Pancreas (tissue), 10 donors: ENCODE measurements at regions not wholly inside any gene's neighbourhood (a gene's known extent, or its start where the extent isn't known, plus 50 kb on each side); places are given as distances from the start of the nearest gene placed in this dataset.

Experiments used
- ATAC-seq, 4 donors: fragments of 200-7000 bp; cut with Tn5 transposase; one replicate each; pipeline versions ENCODE4 v1.8.0 to v1.9.1; 2020; ENCODE audit warnings: mild to moderate bottlenecking in 4 of 4, moderate library complexity in 4 of 4
- DNase-seq, 6 donors: peaks; one replicate each; pipeline ENCODE4 v3.0.0-alpha.2; 2020
- FAIRE-seq: peaks from 2 replicates; lab custom pipeline; 2012; peaks lifted over from hg19 to GRCh38; lab: Jason Lieb, UNC
- H3K27ac ChIP-seq, 4 donors: fragments of 200-600 bp; sonication (generic); 1 replicate in 3 of 4; 2 replicates in 1 of 4; pipeline versions ENCODE4 v1.5.0 to v1.8.0; 2020
- H3K27me3 ChIP-seq, 4 donors: fragments of 200-600 bp; one replicate each; pipeline ENCODE4 v1.8.0; 2021
- H3K36me3 ChIP-seq, 3 donors: fragments of 200-600 bp; sonication (generic) in 1 of 3; one replicate each; pipeline versions ENCODE4 v1.5.0 to v1.8.0; 2020 to 2021
- H3K4me1 ChIP-seq, 3 donors: fragments of 200-600 bp; one replicate each; pipeline ENCODE4 v1.8.0; 2021
- H3K4me3 ChIP-seq, 4 donors: fragments of 200-600 bp; sonication (generic) in 2 of 4; one replicate each; pipeline versions ENCODE4 v1.5.0 to v1.8.0; 2020 to 2021
- H3K9me3 ChIP-seq, 4 donors: fragments of 200-600 bp; one replicate each; pipeline ENCODE4 v1.8.0; 2021
- CTCF ChIP-seq, 4 donors: fragments of 200-600 bp; sonication (generic) in 3 of 4; IDR thresholded peaks; one replicate each; pipeline versions ENCODE4 v1.5.0 to v1.8.0; 2021; ENCODE audit warnings: antibody characterized with exemption in 4 of 4
- WGBS, 2 donors: extraction: QIAGEN DNeasy Blood & Tissue Kit; methylation state at CpG; one replicate each; pipeline ENCODE4 v1.1.7; 2013; 5-methylcytosine and 5-hydroxymethylcytosine counted together
- intact Hi-C, 3 donors: fragments of 100-400 bp; cut with DNase I; formaldehyde crosslinking; loops; one replicate each; pipeline versions ENCODE4 v1.11.1 to v1.14.2; 2022
- donor health status: healthy with polysubstance abuse.
- donor health status: DM: no; HTN: no; CAD: no; lungs with moderate emphysema.
- donor health status: DM: no; HTN: no; CAD: no.
- donor health status: control.
- donor health status: control.
- donor health status: Bipolar disorder and iron deficiency.
- donor health status: DM: yes; HTN: yes; CAD: no.
- donor health status: DM: no; HTN: no; CAD: no.
- donor health status: DM: no; HTN: no; CAD: no.
- donor health status: DM: yes; HTN: yes; CAD: no.

- no peak overlapping the region for H3K27ac ChIP-seq
- no peaks in the 10 kb centered on the region for H3K9me3 ChIP-seq
- no peak for FAIRE-seq
- no peak for ATAC-seq
- no peak overlapping the region for H3K4me3 ChIP-seq
- no peaks in the 10 kb centered on the region for H3K36me3 ChIP-seq
- H3K4me1 ChIP-seq, result no peaks in the 10 kb centered on the region
- intact Hi-C loops, result no loop called here
- DNase-seq, result peak in 2 of 6 donors; percentile 11 to 56
- TF ChIP-seq CTCF (IDR thresholded peaks at IDR 0.05), result no peak
- H3K27me3 ChIP-seq, result no peaks in the 10 kb centered on the region
- WGBS, 2 donors, result 44 to 61% methylated on average over 8 of the region's 8 CpGs
Observed at GRCh38 chr9:32010322-32010721, 374.1 kb upstream of the ACO1 start.

- Histone ChIP-seq H3K9me3 (no peaks in the 10 kb centered on the region), H3K4me1 (no peaks in the 10 kb centered on the region), H3K27me3 (no peaks in the 10 kb centered on the region), H3K36me3 (no peaks in the 10 kb centered on the region), H3K27ac (no peak overlapping the region), H3K4me3 (no peak overlapping the region)
- TF ChIP-seq CTCF (IDR thresholded peaks at IDR 0.05), result no peak
- DNase-seq (peak in 1 of 6 donors; percentile 31), ATAC-seq (no peak), FAIRE-seq (no peak)
- intact Hi-C loops, result no loop called here
- 57 to 67% methylated on average over 2 of the region's 2 CpGs for WGBS, 2 donors
Observed at GRCh38 chr9:32011049-32011448, 373.4 kb upstream of the ACO1 start.

GRCh38 chr9:32015795-32016194 lies 368.6 kb upstream of the ACO1 start:
- ATAC-seq (no peak), DNase-seq (peak in 1 of 6 donors; percentile 27), FAIRE-seq (no peak)
- Histone ChIP-seq H3K36me3 (no peaks in the 10 kb centered on the region), H3K4me1 (no peaks in the 10 kb centered on the region), H3K4me3 (no peak overlapping the region), H3K9me3 (no peaks in the 10 kb centered on the region), H3K27ac (no peak overlapping the region), H3K27me3 (no peaks in the 10 kb centered on the region)
- 74% methylated on average over 5 of the region's 5 CpGs for WGBS, 2 donors
- no peak for TF ChIP-seq CTCF (IDR thresholded peaks at IDR 0.05)
- intact Hi-C loops, result no loop called here

- FAIRE-seq, result no peak
- ATAC-seq, result no peak
- no peak for TF ChIP-seq CTCF (IDR thresholded peaks at IDR 0.05)
- no peak overlapping the region for H3K4me3 ChIP-seq
- no peaks in the 10 kb centered on the region for H3K36me3 ChIP-seq
- no peak overlapping the region for H3K27ac ChIP-seq
- no peaks in the 10 kb centered on the region for H3K9me3 ChIP-seq
- no peaks in the 10 kb centered on the region for H3K27me3 ChIP-seq
- WGBS, 2 donors, result 60% methylated on average over 3 of the region's 3 CpGs
- DNase-seq, result no peak
- no peaks in the 10 kb centered on the region for H3K4me1 ChIP-seq
- intact Hi-C loops, result no loop called here
Observed at GRCh38 chr9:32045513-32045912, 338.9 kb upstream of the ACO1 start.

GRCh38 chr9:32067261-32067660 lies 317.2 kb upstream of the ACO1 start:
- intact Hi-C loops, result no loop called here
- no peaks in the 10 kb centered on the region for H3K9me3 ChIP-seq
- no peak overlapping the region for H3K27ac ChIP-seq
- H3K4me3 ChIP-seq, result no peak overlapping the region
- no peak for ATAC-seq
- H3K27me3 ChIP-seq, result no peaks in the 10 kb centered on the region
- no peaks in the 10 kb centered on the region for H3K36me3 ChIP-seq
- DNase-seq, result no peak
- TF ChIP-seq CTCF (IDR thresholded peaks at IDR 0.05), result no peak
- H3K4me1 ChIP-seq, result no peaks in the 10 kb centered on the region
- FAIRE-seq, result no peak
- WGBS, 2 donors, result 73 to 83% methylated on average over 1 of the region's 1 CpG
